ENCODE measurements at regions not wholly inside any gene's neighbourhood (a gene's known extent, or its start where the extent isn't known, plus 50 kb on each side); places are given as distances from the start of the nearest gene placed in this dataset.

DNA sequence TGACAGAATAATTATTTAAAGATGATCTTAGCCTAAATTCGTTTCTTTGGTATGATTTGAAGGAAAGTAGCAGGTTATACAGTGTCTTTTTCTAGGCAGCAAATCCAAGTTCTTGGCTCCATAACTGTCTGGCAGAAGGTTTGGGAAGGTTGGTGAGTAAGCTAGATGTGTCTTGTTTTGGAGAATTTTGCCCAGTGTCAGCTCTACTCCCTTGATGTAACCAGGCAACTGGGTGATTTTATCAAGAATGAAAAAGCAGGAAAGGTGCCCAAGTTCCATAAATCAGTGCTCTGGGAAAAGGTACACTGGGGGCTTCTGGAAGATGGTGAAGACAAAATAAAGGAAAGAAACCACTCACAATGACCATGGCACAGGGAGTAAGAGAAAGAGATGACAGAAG, 71.5 kb upstream of the USP47 start:
- Histone ChIP-seq H3K36me3 (ENCODE audit: control insufficient read depth in 2 of 2, extremely low read depth in 1 of 2, insufficient read depth in 2 of 2, low read length in 2 of 2) (no peaks in the 10 kb centered on the region), H3K9ac (ENCODE audit: control insufficient read depth, extremely low read depth, insufficient read depth, low read length) (no peak overlapping the region), H3K27ac (ENCODE audit: control insufficient read depth, insufficient read depth, low read length) (no peak overlapping the region), H3K9me3 (ENCODE audit: control insufficient read depth, low read depth, low read length) (no peaks in the 10 kb centered on the region), H4K20me1 (ENCODE audit: control insufficient read depth, extremely low read depth, insufficient read depth, low read length) (no peaks in the 10 kb centered on the region), H3K27me3 (ENCODE audit: control insufficient read depth, extremely low read depth, insufficient read depth, low read length) (no peaks in the 10 kb centered on the region), H3K4me1 (ENCODE audit: control insufficient read depth, extremely low read depth, insufficient read depth, low read length) (no peaks in the 10 kb centered on the region), H3K4me2 (ENCODE audit: control insufficient read depth, extremely low read depth, insufficient read depth, low read depth, low read length) (no peak overlapping the region), H3K9me1 (ENCODE audit: control insufficient read depth, extremely low read depth, insufficient read depth, low read length) (no peaks in the 10 kb centered on the region), H3K4me3 (ENCODE audit: control insufficient read depth in 2 of 3, extremely low read depth in 1 of 3, insufficient read depth in 2 of 3, low read depth in 1 of 3, low read length in 3 of 3) (no peak overlapping the region), H2AFZ (ENCODE audit: control insufficient read depth, low read length) (no peak overlapping the region), H3K79me2 (ENCODE audit: control insufficient read depth, insufficient read depth, low read length) (no peaks in the 10 kb centered on the region)
- dilution Hi-C loops (cut with MboI; ENCODE audit: extremely low pct_ligation_motif_present, low sequenced_read_pairs) = no loop called here
- TF ChIP-seq EZH2 (IDR thresholded peaks at IDR 0.05; ENCODE audit: low read length) (no peak), CTCF (optimal IDR thresholded peaks at IDR 0.05 in 1 of 3, IDR thresholded peaks at IDR 0.05 in 1 of 3, conservative IDR thresholded peaks at IDR 0.05 in 1 of 3; ENCODE audit: extremely low read depth in 1 of 3, insufficient read depth in 2 of 3, low read length in 3 of 3) (no peak)
- FAIRE-seq (no peak), DNase-seq (ENCODE audit: low read depth, low spot score) (no peak)

DNA sequence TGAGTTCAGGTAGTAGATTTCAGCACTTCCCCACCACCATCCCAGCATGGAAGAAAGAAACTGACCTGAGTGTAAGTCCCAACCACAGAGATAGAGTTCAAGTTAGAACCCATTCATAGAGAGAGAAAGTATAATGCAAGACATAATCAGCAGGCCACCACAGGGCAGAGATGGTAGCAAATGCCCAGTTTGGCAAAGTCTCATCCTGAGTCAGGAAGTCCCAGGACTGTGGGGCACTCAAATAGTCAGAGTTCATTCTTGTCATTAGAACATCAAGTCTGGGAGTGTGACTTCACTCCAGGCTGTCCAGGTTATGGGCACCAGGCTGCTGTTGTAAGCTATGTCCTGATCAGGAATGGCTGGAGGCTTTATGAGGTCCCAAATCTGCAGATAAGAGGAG, 72.0 kb upstream of the USP47 start:
- Histone ChIP-seq H4K20me1 (ENCODE audit: control insufficient read depth, extremely low read depth, insufficient read depth, low read length) (no peaks in the 10 kb centered on the region), H3K27ac (ENCODE audit: control insufficient read depth, insufficient read depth, low read length) (no peak overlapping the region), H3K9me3 (ENCODE audit: control insufficient read depth, low read depth, low read length) (no peaks in the 10 kb centered on the region), H3K36me3 (ENCODE audit: control insufficient read depth in 2 of 2, extremely low read depth in 1 of 2, insufficient read depth in 2 of 2, low read length in 2 of 2) (no peaks in the 10 kb centered on the region), H3K9me1 (ENCODE audit: control insufficient read depth, extremely low read depth, insufficient read depth, low read length) (no peaks in the 10 kb centered on the region), H3K4me3 (ENCODE audit: control insufficient read depth in 2 of 3, extremely low read depth in 1 of 3, insufficient read depth in 2 of 3, low read depth in 1 of 3, low read length in 3 of 3) (no peak overlapping the region), H3K9ac (ENCODE audit: control insufficient read depth, extremely low read depth, insufficient read depth, low read length) (no peak overlapping the region), H2AFZ (ENCODE audit: control insufficient read depth, low read length) (no peak overlapping the region), H3K27me3 (ENCODE audit: control insufficient read depth, extremely low read depth, insufficient read depth, low read length) (no peaks in the 10 kb centered on the region), H3K4me2 (ENCODE audit: control insufficient read depth, extremely low read depth, insufficient read depth, low read depth, low read length) (no peak overlapping the region), H3K79me2 (ENCODE audit: control insufficient read depth, insufficient read depth, low read length) (no peaks in the 10 kb centered on the region), H3K4me1 (ENCODE audit: control insufficient read depth, extremely low read depth, insufficient read depth, low read length) (no peaks in the 10 kb centered on the region)
- TF ChIP-seq EZH2 (IDR thresholded peaks at IDR 0.05; ENCODE audit: low read length) (no peak), CTCF (optimal IDR thresholded peaks at IDR 0.05 in 1 of 3, IDR thresholded peaks at IDR 0.05 in 1 of 3, conservative IDR thresholded peaks at IDR 0.05 in 1 of 3; ENCODE audit: extremely low read depth in 1 of 3, insufficient read depth in 2 of 3, low read length in 3 of 3) (no peak)
- dilution Hi-C loops (cut with MboI; ENCODE audit: extremely low pct_ligation_motif_present, low sequenced_read_pairs) = no loop called here
- FAIRE-seq (no peak), DNase-seq (ENCODE audit: low read depth, low spot score) (no peak)
